Activated T-cell treated with anti-CD3 and anti-CD28 coated beads, Interleukin-2, amount 50 U/mL, for 24 hours (primary cell): ENCODE measurements at regions not wholly inside any gene's neighbourhood (a gene's known extent, or its start where the extent isn't known, plus 50 kb on each side); places are given as distances from the start of the nearest gene placed in this dataset.
"Not testable (repeated sequence)": the region's sequence is repeated elsewhere in the genome, so short reads cannot be mapped to it uniquely, and the experiment has no call there.

ENCODE experiments used
- DNase-seq: peaks from one replicate; pipeline ENCODE4 v3.0.0-alpha.2; 2020
- H3K27ac Mint-ChIP-seq: 2 replicates; pipeline ENCODE4 v1.8.0; 2020; ENCODE audit warnings: mild to moderate bottlenecking, mixed read lengths
- H3K27me3 Mint-ChIP-seq: 2 replicates; pipeline ENCODE4 v1.8.0; 2020; ENCODE audit warnings: mixed read lengths
- H3K36me3 Mint-ChIP-seq: 2 replicates; pipeline ENCODE4 v1.8.0; 2020; ENCODE audit warnings: low read depth, mixed read lengths
- H3K4me1 Mint-ChIP-seq: 2 replicates; pipeline ENCODE4 v1.8.0; 2020; ENCODE audit warnings: low read depth, mixed read lengths
- H3K4me3 Mint-ChIP-seq: 2 replicates; pipeline ENCODE4 v1.8.0; 2020; ENCODE audit warnings: mild to moderate bottlenecking, moderate library complexity, mixed read lengths
- H3K9me3 Mint-ChIP-seq: 2 replicates; pipeline ENCODE4 v1.8.0; 2020; ENCODE audit warnings: mixed read lengths

- not testable (repeated sequence) for H3K4me3 Mint-ChIP-seq, H3K27me3 Mint-ChIP-seq, H3K36me3 Mint-ChIP-seq, H3K9me3 Mint-ChIP-seq, H3K4me1 Mint-ChIP-seq, H3K27ac Mint-ChIP-seq, DNase-seq
These were observed 317.7 kb upstream of the GJE1 start for GRCh38 chr6:141815039-141815438.

DNA sequence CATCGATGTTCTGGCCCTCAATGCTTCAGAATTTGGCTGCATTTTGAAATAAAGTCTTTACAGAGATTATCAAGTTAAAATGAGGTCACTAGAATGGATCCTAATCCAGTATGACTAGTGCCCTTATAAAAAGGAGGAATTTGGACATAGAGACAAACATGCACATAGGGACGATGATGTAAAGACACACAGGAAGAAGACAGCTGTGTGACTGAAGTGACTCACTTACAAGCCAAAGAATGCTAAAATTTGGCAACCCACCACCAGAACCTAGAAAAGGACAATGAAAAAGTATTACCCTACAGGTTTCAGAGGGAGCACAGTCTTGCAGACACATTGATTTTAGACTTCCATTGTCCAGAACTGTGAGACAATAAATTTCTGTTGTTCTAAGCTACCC lies 322.8 kb upstream of the GJE1 start:
- Mint-ChIP-seq H3K9me3 (no peaks in the 10 kb centered on the region), H3K27ac (no peak overlapping the region), H3K4me3 (no peak overlapping the region), H3K27me3 (no peaks in the 10 kb centered on the region), H3K36me3 (no peaks in the 10 kb centered on the region), H3K4me1 (no peaks in the 10 kb centered on the region)
- no peak for DNase-seq

DNA sequence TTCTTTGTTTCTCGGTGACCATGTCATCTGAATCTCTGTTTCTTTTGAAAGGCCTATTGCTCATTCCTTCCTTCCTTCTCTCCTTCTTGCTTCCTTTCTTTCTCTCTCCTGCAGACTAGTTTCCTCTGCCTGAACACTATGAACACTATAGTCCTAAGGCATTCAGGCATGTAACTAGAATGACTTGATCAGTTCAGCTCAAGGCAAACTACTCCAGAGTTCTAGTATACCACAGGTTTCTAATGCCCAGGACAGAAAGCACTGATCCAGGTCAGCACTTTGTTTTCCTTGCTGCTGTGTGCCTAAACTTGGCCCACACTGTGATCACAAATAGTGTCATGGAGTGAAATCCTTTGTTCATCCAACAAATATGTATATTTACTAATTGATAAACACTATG lies 324.1 kb upstream of the GJE1 start:
- Mint-ChIP-seq H3K27me3 (no peaks in the 10 kb centered on the region), H3K9me3 (no peaks in the 10 kb centered on the region), H3K4me1 (no peaks in the 10 kb centered on the region), H3K36me3 (no peaks in the 10 kb centered on the region), H3K27ac (no peak overlapping the region), H3K4me3 (no peak overlapping the region)
- DNase-seq = no peak

GRCh38 chr6:141800973-141801372 lies 331.8 kb upstream of the GJE1 start:
- DNase-seq, H3K36me3 Mint-ChIP-seq, H3K4me3 Mint-ChIP-seq, H3K9me3 Mint-ChIP-seq, H3K27me3 Mint-ChIP-seq, H3K27ac Mint-ChIP-seq, H3K4me1 Mint-ChIP-seq: not testable (repeated sequence)

- H3K4me3 Mint-ChIP-seq = no peak overlapping the region
These were observed 341.8 kb upstream of the GJE1 start for GRCh38 chr6:141790921-141791320.

GRCh38 chr6:141788096-141788495 lies 344.6 kb upstream of the GJE1 start:
- H3K36me3 Mint-ChIP-seq = no peaks in the 10 kb centered on the region
- H3K4me3 Mint-ChIP-seq = no peak overlapping the region
- no peak overlapping the region for H3K27ac Mint-ChIP-seq
- no peaks in the 10 kb centered on the region for H3K4me1 Mint-ChIP-seq
- H3K9me3 Mint-ChIP-seq = no peaks in the 10 kb centered on the region
- H3K27me3 Mint-ChIP-seq = no peaks in the 10 kb centered on the region
- DNase-seq = no peak

More at GRCh38 chr6:141790921-141791320, 341.8 kb upstream of the GJE1 start:
- no peak for DNase-seq
- no peaks in the 10 kb centered on the region for H3K36me3 Mint-ChIP-seq
- no peaks in the 10 kb centered on the region for H3K27me3 Mint-ChIP-seq
- no peaks in the 10 kb centered on the region for H3K4me1 Mint-ChIP-seq
- H3K27ac Mint-ChIP-seq = no peak overlapping the region
- H3K9me3 Mint-ChIP-seq = peaks cover 7% of the 10 kb centered on the region

DNA sequence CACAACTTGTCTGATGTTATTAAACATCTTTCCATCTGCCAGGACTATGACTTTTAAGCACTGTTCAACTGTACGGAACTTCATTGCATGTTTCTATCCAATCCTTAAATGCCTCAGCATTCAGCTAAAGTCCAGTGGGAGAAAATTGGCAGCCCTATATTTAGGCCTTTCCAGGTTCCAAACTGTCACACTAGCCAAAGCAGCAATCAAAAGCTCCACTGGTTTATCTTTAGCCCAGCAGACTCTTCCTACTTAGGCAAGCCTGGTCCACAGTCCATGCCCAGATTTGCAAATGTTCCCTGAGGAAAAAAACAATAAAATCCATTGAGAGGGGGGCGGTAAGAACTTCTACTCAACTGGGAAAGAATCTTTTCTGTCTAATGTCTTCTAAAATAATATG lies 349.1 kb upstream of the GJE1 start:
- Mint-ChIP-seq H3K27me3 (no peaks in the 10 kb centered on the region), H3K9me3 (no peaks in the 10 kb centered on the region), H3K27ac (no peak overlapping the region), H3K4me3 (no peak overlapping the region), H3K36me3 (no peaks in the 10 kb centered on the region), H3K4me1 (no peaks in the 10 kb centered on the region)
- no peak for DNase-seq

DNA sequence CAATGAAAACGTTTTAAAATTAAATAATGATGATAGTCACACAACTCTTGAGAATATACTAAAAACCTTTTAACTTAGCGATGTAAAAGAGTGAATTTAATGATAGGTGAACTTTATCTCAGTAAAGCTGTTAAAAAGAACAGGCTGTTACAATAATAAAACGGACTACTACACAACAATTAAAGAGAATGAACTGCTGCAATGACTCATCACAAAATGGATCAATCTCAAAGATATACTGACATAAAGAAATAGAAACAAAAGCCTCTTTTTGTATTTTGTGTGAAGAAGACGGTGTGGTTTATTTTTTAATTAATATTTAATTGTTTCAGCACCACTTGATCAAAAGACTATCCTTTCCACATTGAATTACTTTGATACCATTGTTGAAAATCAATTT lies 352.4 kb upstream of the GJE1 start:
- Mint-ChIP-seq H3K27ac (no peak overlapping the region), H3K9me3 (no peaks in the 10 kb centered on the region), H3K36me3 (no peaks in the 10 kb centered on the region), H3K4me1 (no peaks in the 10 kb centered on the region), H3K4me3 (no peak overlapping the region), H3K27me3 (no peaks in the 10 kb centered on the region)
- no peak for DNase-seq

DNA sequence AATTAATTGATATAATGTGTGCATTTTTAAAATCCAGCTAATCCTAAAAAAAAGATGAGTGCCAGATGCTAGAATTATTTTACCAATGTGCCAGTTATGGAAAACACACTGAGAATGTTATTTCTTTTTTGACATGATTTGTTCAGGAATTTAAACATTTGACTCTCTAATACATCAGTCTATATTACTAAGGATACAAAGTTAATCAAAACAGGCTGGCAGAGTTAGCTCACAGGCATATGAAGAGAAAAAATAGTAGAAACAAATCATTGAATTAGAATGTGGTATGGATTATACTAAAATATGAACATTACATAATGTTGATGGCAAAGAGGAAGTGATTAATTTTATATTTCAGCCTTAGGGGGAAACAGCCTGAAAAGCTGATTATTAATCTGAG lies 368.3 kb upstream of the GJE1 start:
- no peaks in the 10 kb centered on the region for H3K9me3 Mint-ChIP-seq
- no peak overlapping the region for H3K4me3 Mint-ChIP-seq
- H3K4me1 Mint-ChIP-seq = no peaks in the 10 kb centered on the region
- no peaks in the 10 kb centered on the region for H3K27me3 Mint-ChIP-seq
- DNase-seq = no peak
- H3K36me3 Mint-ChIP-seq = no peaks in the 10 kb centered on the region
- H3K27ac Mint-ChIP-seq = no peak overlapping the region

DNA sequence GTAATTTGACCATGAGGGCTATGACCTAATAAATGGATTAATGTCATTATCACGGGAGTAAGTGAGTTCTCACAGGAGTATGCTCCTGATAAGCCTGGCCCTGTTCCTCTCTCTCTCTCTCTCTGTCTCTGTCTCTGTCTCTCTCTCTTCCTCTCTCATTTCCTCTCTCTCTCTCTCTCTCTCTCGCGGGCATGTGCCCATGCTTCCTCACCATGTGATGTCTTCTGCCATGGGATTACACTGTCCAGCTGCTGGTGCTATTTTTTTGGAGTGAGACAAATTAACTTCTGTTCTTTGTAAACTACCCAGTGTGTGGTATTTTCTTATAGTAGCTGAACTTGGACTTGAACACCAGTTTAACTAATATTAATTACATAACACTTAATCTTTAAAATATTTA lies 374.3 kb upstream of the GJE1 start:
- Mint-ChIP-seq H3K36me3 (no peaks in the 10 kb centered on the region), H3K27me3 (no peaks in the 10 kb centered on the region), H3K4me3 (no peak overlapping the region), H3K27ac (no peak overlapping the region), H3K9me3 (no peaks in the 10 kb centered on the region), H3K4me1 (no peaks in the 10 kb centered on the region)
- no peak for DNase-seq

DNA sequence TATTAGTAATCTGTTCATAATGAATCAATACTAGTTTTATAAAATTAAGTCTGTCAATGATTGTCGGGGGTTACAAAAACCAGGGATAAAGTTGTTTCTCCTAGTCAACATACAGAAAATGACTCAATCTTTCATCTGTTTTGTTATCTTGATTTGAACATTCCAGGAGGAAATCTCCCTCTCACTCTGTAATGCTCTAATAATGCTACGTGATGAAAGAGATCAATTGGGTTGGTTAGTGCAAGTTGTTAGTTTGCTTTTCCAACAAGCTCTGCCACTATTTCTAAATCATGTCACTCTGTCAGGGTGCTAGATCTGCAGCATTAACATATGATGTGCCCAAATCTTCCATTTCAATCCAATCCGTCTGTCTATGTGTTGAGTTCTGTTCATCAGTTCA lies 379.5 kb upstream of the GJE1 start:
- Mint-ChIP-seq H3K36me3 (no peaks in the 10 kb centered on the region), H3K4me3 (no peak overlapping the region), H3K4me1 (peaks cover 8% of the 10 kb centered on the region), H3K27me3 (no peaks in the 10 kb centered on the region), H3K27ac (no peak overlapping the region), H3K9me3 (no peaks in the 10 kb centered on the region)
- no peak for DNase-seq

DNA sequence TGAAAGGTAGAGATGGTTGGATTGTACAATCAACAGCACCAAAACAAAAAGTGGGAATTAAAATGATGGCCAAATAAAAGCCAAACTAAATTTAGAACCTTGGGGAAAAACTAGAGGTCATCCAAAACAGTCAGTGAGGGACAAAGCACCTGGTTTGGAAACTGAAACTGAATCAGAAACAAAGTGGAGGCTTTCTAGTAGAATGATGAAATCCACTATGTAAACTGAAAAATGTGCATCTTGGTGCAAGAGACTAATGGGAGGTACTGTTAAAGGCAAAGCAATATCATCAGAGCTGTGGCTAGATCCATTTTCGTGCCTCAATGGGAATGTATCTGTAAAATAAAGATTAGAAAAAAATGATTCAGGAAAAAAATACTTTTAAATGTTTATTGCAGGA lies 380.0 kb upstream of the GJE1 start:
- no peaks in the 10 kb centered on the region for H3K27me3 Mint-ChIP-seq
- H3K27ac Mint-ChIP-seq = no peak overlapping the region
- H3K4me3 Mint-ChIP-seq = no peak overlapping the region

GRCh38 chr6:141746324-141746723 lies 386.4 kb upstream of the GJE1 start:
- not testable (repeated sequence) for DNase-seq, H3K36me3 Mint-ChIP-seq, H3K27me3 Mint-ChIP-seq, H3K27ac Mint-ChIP-seq, H3K4me3 Mint-ChIP-seq, H3K9me3 Mint-ChIP-seq, H3K4me1 Mint-ChIP-seq

More for the DNA sequence above, 380.0 kb upstream of the GJE1 start:
- Mint-ChIP-seq H3K9me3 (no peaks in the 10 kb centered on the region), H3K4me1 (peaks cover 8% of the 10 kb centered on the region), H3K36me3 (no peaks in the 10 kb centered on the region)
- DNase-seq = no peak

- Mint-ChIP-seq H3K27ac (no peak overlapping the region), H3K4me3 (no peak overlapping the region), H3K27me3 (no peaks in the 10 kb centered on the region), H3K9me3 (no peaks in the 10 kb centered on the region), H3K4me1 (peaks cover 1% of the 10 kb centered on the region), H3K36me3 (no peaks in the 10 kb centered on the region)
- no peak for DNase-seq
These were observed 387.8 kb upstream of the GJE1 start for GRCh38 chr6:141744971-141745370.

DNA sequence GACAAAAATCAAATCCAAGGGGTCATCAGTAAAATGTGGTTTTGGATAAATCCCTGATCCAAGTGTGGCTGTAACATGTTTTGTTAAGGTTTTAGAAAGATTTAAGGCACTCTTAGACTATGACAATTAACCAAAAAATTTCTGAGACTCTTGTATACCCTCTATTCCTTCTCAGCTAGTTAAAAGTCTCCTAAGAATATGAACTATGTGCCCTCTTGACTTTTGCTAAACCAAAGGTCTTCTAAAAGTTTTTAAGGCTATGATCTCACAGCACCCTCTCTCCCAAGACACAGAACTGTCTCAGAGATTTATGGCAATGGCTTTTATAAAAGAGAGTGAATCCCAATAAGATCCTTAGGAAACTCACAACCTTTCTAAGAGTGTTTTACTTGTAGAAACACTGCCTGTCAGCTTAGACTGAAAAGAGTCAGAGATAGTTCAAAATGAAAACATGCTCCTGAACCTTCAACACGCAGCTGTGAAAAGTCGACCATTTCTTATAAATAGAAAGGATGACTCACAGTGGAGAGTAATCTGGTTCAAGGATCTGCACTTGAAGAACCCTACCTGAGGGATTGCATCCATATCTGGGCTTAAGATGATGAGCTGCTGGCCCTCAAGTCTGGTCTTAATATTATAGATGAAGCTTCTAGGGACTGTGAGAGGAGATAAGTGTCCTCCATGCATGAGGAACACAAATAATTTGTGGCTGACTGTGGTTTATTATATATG lies 388.4 kb upstream of the GJE1 start:
- Mint-ChIP-seq H3K4me3 (no peak overlapping the region), H3K27ac (no peak overlapping the region), H3K27me3 (no peaks in the 10 kb centered on the region), H3K4me1 (peaks cover 1% of the 10 kb centered on the region), H3K9me3 (no peaks in the 10 kb centered on the region), H3K36me3 (no peaks in the 10 kb centered on the region)
- DNase-seq = no peak

- no peaks in the 10 kb centered on the region for H3K27me3 Mint-ChIP-seq
- H3K27ac Mint-ChIP-seq = no peak overlapping the region
- no peaks in the 10 kb centered on the region for H3K9me3 Mint-ChIP-seq
- DNase-seq = no peak
- H3K4me1 Mint-ChIP-seq = peaks cover 2% of the 10 kb centered on the region
- H3K36me3 Mint-ChIP-seq = no peaks in the 10 kb centered on the region
- no peak overlapping the region for H3K4me3 Mint-ChIP-seq
These were observed 396.6 kb upstream of the GJE1 start for GRCh38 chr6:141736104-141736503.
